ENCODE measurements at regions not wholly inside any gene's neighbourhood (a gene's known extent, or its start where the extent isn't known, plus 50 kb on each side); places are given as distances from the start of the nearest gene placed in this dataset.

- no peak for TF ChIP-seq FOXP2 (optimal IDR thresholded peaks at IDR 0.05; ENCODE audit: borderline replicate concordance, extremely low read depth, extremely low read length, insufficient read depth)
- no peak for TF ChIP-seq TAF1 (IDR thresholded peaks at IDR 0.05; ENCODE audit: borderline replicate concordance, insufficient read depth, low read length)
- TF ChIP-seq, protein P1, sequence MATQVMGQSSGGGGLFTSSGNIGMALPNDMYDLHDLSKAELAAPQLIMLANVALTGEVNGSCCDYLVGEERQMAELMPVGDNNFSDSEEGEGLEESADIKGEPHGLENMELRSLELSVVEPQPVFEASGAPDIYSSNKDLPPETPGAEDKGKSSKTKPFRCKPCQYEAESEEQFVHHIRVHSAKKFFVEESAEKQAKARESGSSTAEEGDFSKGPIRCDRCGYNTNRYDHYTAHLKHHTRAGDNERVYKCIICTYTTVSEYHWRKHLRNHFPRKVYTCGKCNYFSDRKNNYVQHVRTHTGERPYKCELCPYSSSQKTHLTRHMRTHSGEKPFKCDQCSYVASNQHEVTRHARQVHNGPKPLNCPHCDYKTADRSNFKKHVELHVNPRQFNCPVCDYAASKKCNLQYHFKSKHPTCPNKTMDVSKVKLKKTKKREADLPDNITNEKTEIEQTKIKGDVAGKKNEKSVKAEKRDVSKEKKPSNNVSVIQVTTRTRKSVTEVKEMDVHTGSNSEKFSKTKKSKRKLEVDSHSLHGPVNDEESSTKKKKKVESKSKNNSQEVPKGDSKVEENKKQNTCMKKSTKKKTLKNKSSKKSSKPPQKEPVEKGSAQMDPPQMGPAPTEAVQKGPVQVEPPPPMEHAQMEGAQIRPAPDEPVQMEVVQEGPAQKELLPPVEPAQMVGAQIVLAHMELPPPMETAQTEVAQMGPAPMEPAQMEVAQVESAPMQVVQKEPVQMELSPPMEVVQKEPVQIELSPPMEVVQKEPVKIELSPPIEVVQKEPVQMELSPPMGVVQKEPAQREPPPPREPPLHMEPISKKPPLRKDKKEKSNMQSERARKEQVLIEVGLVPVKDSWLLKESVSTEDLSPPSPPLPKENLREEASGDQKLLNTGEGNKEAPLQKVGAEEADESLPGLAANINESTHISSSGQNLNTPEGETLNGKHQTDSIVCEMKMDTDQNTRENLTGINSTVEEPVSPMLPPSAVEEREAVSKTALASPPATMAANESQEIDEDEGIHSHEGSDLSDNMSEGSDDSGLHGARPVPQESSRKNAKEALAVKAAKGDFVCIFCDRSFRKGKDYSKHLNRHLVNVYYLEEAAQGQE (IDR thresholded peaks at IDR 0.05; ENCODE audit: insufficient read depth in 1 of 2, low read depth in 2 of 2, low read length in 2 of 2), result no peak
- no peak for TF ChIP-seq POLR2AphosphoS5 (IDR thresholded peaks at IDR 0.05; ENCODE audit: low read depth, low read length)
- no peak for TF ChIP-seq SIN3A (IDR thresholded peaks at IDR 0.05; ENCODE audit: borderline replicate concordance, insufficient read depth, low read length)
Observed at GRCh38 chr6:77073410-77073760, 389.9 kb downstream of the HTR1B start.

DNA sequence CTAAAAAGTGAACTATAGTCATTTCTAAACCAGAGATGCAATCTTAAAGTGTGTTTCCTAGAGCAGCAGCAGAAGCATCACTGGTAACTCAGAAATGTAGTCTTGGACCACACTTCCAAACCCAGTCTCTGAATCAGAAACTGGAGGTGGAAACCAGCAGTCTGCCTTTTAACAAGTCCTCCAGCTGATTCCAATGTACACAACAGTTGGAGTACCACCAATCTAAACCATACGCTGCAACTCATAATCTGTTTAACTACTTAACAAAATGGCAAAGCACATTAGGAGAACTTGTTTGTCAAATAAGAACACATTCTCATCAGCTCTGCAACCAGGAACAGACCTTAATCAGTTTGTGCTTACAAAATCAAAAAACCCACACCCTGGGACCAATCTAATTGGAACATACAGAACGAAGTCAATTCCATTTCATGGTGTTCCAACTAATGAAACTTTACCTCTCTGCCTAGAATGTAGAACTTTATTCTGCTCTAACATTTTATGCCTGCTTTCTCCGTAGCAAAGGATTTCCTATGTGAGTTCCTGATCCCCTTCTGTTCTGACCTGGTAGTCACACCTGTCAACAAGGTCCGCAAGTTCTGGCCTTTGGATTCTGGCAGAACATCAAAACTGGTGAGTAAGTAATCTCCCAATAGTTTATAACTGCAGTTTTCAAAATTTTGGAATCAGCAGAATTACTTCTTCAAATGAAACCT, 390.4 kb downstream of the HTR1B start:
- TF ChIP-seq FOXP2 (optimal IDR thresholded peaks at IDR 0.05; ENCODE audit: borderline replicate concordance, extremely low read depth, extremely low read length, insufficient read depth) (no peak), SIN3A (IDR thresholded peaks at IDR 0.05; ENCODE audit: borderline replicate concordance, insufficient read depth, low read length) (no peak), POLR2AphosphoS5 (IDR thresholded peaks at IDR 0.05; ENCODE audit: low read depth, low read length) (no peak), TAF1 (IDR thresholded peaks at IDR 0.05; ENCODE audit: borderline replicate concordance, insufficient read depth, low read length) (no peak)
- TF ChIP-seq, protein P1 (IDR thresholded peaks at IDR 0.05; ENCODE audit: insufficient read depth in 1 of 2, low read depth in 2 of 2, low read length in 2 of 2), result no peak

DNA sequence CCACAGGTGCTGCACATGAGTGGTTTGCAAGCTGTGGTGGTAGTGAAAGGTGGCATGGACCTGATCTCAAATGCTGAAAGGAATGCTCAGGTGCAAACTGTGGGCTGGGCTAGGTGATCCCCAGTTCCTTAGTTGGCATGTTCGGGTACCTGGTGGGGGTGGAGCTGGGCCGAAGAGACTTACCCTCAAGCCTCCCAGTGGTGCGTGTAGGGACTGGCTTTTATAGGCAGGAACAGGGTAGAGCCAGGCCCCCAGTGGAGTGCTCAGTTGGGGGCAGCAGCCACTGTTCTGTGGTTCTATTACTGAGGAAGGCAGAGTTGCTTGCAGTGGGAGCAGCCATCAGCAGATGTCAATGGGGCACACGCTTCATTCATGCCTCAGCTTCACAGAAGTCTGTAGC, 399.8 kb downstream of the HTR1B start:
- TF ChIP-seq, protein P1 (IDR thresholded peaks at IDR 0.05; ENCODE audit: insufficient read depth in 1 of 2, low read depth in 2 of 2, low read length in 2 of 2), result no peak
- TF ChIP-seq TAF1 (IDR thresholded peaks at IDR 0.05; ENCODE audit: borderline replicate concordance, insufficient read depth, low read length) (no peak), POLR2AphosphoS5 (IDR thresholded peaks at IDR 0.05; ENCODE audit: low read depth, low read length) (no peak), SIN3A (IDR thresholded peaks at IDR 0.05; ENCODE audit: borderline replicate concordance, insufficient read depth, low read length) (no peak), FOXP2 (optimal IDR thresholded peaks at IDR 0.05; ENCODE audit: borderline replicate concordance, extremely low read depth, extremely low read length, insufficient read depth) (no peak)

- TF ChIP-seq SIN3A (IDR thresholded peaks at IDR 0.05; ENCODE audit: borderline replicate concordance, insufficient read depth, low read length) (no peak), TAF1 (IDR thresholded peaks at IDR 0.05; ENCODE audit: borderline replicate concordance, insufficient read depth, low read length) (no peak), FOXP2 (optimal IDR thresholded peaks at IDR 0.05; ENCODE audit: borderline replicate concordance, extremely low read depth, extremely low read length, insufficient read depth) (no peak), POLR2AphosphoS5 (IDR thresholded peaks at IDR 0.05; ENCODE audit: low read depth, low read length) (no peak)
- TF ChIP-seq, protein P1 (IDR thresholded peaks at IDR 0.05; ENCODE audit: insufficient read depth in 1 of 2, low read depth in 2 of 2, low read length in 2 of 2), result no peak
Observed at GRCh38 chr6:77055711-77056110, 407.6 kb downstream of the HTR1B start.

All from PFSK-1 (cell line).